Keratinocyte (primary cell): ENCODE measurements at regions not wholly inside any gene's neighbourhood (a gene's known extent, or its start where the extent isn't known, plus 50 kb on each side); places are given as distances from the start of the nearest gene placed in this dataset.

ENCODE experiments used
- DNase-seq: peaks from one replicate; pipeline ENCODE4 v3.0.0-alpha.2; 2011; ENCODE audit warnings: low read depth, missing footprints, low spot score
- FAIRE-seq: peaks from 2 replicates; lab custom pipeline; 2011; peaks lifted over from hg19 to GRCh38; lab: Jason Lieb, UNC
- H2AFZ ChIP-seq: 2 replicates; pipeline ENCODE4 v1.6.0; 2012; ENCODE audit warnings: low read length, control low read depth, inconsistent platforms; ENCODE audit not compliant: control insufficient read depth
- H3K27ac ChIP-seq: 2 replicates; pipeline ENCODE4 v1.5.1; 2011; ENCODE audit warnings: low read length; ENCODE audit not compliant: control insufficient read depth, insufficient read depth
- H3K27me3 ChIP-seq: 3 replicates; pipeline ENCODE4 v1.6.0; 2011; ENCODE audit warnings: low read length; ENCODE audit not compliant: control insufficient read depth, insufficient read depth; ENCODE audit errors: extremely low read depth
- H3K36me3 ChIP-seq, 2 experiments: 2 replicates in 1 of 2; 3 replicates in 1 of 2; pipeline ENCODE4 v1.5.1; 2011; ENCODE audit warnings: low read length in 2 of 2, mild to moderate bottlenecking in 1 of 2; ENCODE audit not compliant: control insufficient read depth in 2 of 2, insufficient read depth in 2 of 2; ENCODE audit errors: extremely low read depth in 1 of 2
- H3K4me1 ChIP-seq: 3 replicates; pipeline ENCODE4 v1.5.1; 2011; ENCODE audit warnings: low read length; ENCODE audit not compliant: control insufficient read depth, insufficient read depth; ENCODE audit errors: extremely low read depth
- H3K4me2 ChIP-seq: 3 replicates; pipeline ENCODE4 v1.6.0; 2011; ENCODE audit warnings: low read depth, low read length; ENCODE audit not compliant: control insufficient read depth, insufficient read depth; ENCODE audit errors: extremely low read depth
- H3K4me3 ChIP-seq, 3 experiments: fragments of 200-600 bp in 1 of 3; sonication (generic) in 1 of 3; 2 replicates in 2 of 3; 3 replicates in 1 of 3; pipeline ENCODE4 v1.5.1; 2011 to 2016; ENCODE audit warnings: low read length in 3 of 3, mild to moderate bottlenecking in 3 of 3, control low read depth in 2 of 3, inconsistent platforms in 1 of 3, low read depth in 1 of 3, mixed read lengths in 1 of 3, mixed run types in 1 of 3, moderate library complexity in 1 of 3; ENCODE audit not compliant: control insufficient read depth in 2 of 3, insufficient read depth in 2 of 3; ENCODE audit errors: extremely low read depth in 1 of 3
- H3K79me2 ChIP-seq: 2 replicates; pipeline ENCODE4 v1.6.0; 2012; ENCODE audit warnings: low read length; ENCODE audit not compliant: control insufficient read depth, insufficient read depth
- H3K9ac ChIP-seq: 3 replicates; pipeline ENCODE4 v1.6.0; 2011; ENCODE audit warnings: low read length; ENCODE audit not compliant: control insufficient read depth, insufficient read depth; ENCODE audit errors: extremely low read depth
- H3K9me1 ChIP-seq: 3 replicates; pipeline ENCODE4 v1.6.0; 2011; ENCODE audit warnings: low read length; ENCODE audit not compliant: control insufficient read depth, insufficient read depth; ENCODE audit errors: extremely low read depth
- H3K9me3 ChIP-seq: 2 replicates; pipeline ENCODE4 v1.5.1; 2012; ENCODE audit warnings: low read depth, low read length; ENCODE audit not compliant: control insufficient read depth
- H4K20me1 ChIP-seq: 3 replicates; pipeline ENCODE4 v1.6.0; 2011; ENCODE audit warnings: low read length; ENCODE audit not compliant: control insufficient read depth, insufficient read depth; ENCODE audit errors: extremely low read depth
- EZH2 ChIP-seq: IDR thresholded peaks from one replicate; pipeline ENCODE4 v1.6.1; 2012; ENCODE audit warnings: inconsistent platforms, mild to moderate bottlenecking, low read length, moderate library complexity
- dilution Hi-C: fragments of 300-500 bp; cut with MboI; formaldehyde crosslinking; loops from one replicate; pipeline ENCODE4 v1.7.0; 2020; ENCODE audit warnings: low sequenced_read_pairs; ENCODE audit not compliant: extremely low pct_ligation_motif_present
- TF ChIP-seq, protein P1 (sequence below), 3 experiments: IDR thresholded peaks in 1 of 3; conservative IDR thresholded peaks in 1 of 3; optimal IDR thresholded peaks in 1 of 3; 2 replicates in 2 of 3; 3 replicates in 1 of 3; pipeline versions ENCODE3 to v1.5.1; 2011; ENCODE audit warnings: low read length in 3 of 3, mild to moderate bottlenecking in 3 of 3, moderate library complexity in 2 of 3, control low read depth in 1 of 3, inconsistent platforms in 1 of 3; ENCODE audit not compliant: insufficient read depth in 2 of 3; ENCODE audit errors: extremely low read depth in 1 of 3

DNA sequence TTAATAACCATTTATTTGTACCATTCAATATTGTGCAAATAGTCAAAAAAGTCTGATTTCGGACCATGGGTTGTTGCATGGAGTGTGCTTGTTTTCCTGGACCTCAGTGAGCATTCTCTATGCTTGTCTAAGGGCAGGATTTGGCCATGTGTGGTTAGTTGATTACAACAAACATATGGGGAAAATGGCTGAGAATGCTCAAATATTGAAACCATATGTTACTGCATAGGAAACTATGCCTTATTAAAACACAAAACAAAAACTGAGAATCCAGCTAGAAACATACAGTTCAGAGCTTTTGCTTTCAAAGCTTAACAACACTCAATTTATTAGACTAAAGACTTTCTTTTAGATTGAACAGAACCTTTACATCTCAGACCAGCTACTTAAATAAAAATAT lies 928.3 kb downstream of the NR2F1-AS1 start:
- Histone ChIP-seq H3K9me3 (no peaks in the 10 kb centered on the region), H3K27me3 (no peaks in the 10 kb centered on the region), H3K9me1 (no peaks in the 10 kb centered on the region), H3K4me2 (no peak overlapping the region), H3K4me1 (no peaks in the 10 kb centered on the region), H3K4me3 (no peak overlapping the region), H3K79me2 (no peaks in the 10 kb centered on the region), H4K20me1 (no peaks in the 10 kb centered on the region), H3K9ac (no peak overlapping the region), H2AFZ (no peak overlapping the region), H3K36me3 (no peaks in the 10 kb centered on the region), H3K27ac (no peak overlapping the region)
- TF ChIP-seq, protein P1, sequence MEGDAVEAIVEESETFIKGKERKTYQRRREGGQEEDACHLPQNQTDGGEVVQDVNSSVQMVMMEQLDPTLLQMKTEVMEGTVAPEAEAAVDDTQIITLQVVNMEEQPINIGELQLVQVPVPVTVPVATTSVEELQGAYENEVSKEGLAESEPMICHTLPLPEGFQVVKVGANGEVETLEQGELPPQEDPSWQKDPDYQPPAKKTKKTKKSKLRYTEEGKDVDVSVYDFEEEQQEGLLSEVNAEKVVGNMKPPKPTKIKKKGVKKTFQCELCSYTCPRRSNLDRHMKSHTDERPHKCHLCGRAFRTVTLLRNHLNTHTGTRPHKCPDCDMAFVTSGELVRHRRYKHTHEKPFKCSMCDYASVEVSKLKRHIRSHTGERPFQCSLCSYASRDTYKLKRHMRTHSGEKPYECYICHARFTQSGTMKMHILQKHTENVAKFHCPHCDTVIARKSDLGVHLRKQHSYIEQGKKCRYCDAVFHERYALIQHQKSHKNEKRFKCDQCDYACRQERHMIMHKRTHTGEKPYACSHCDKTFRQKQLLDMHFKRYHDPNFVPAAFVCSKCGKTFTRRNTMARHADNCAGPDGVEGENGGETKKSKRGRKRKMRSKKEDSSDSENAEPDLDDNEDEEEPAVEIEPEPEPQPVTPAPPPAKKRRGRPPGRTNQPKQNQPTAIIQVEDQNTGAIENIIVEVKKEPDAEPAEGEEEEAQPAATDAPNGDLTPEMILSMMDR (optimal IDR thresholded peaks at IDR 0.05 in 1 of 3, IDR thresholded peaks at IDR 0.05 in 1 of 3, conservative IDR thresholded peaks at IDR 0.05 in 1 of 3; ENCODE audit: extremely low read depth in 1 of 3, insufficient read depth in 2 of 3, low read length in 3 of 3): no peak
- no peak for TF ChIP-seq EZH2
- DNase-seq (no peak), FAIRE-seq (no peak)
- dilution Hi-C loops: no loop called here

DNA sequence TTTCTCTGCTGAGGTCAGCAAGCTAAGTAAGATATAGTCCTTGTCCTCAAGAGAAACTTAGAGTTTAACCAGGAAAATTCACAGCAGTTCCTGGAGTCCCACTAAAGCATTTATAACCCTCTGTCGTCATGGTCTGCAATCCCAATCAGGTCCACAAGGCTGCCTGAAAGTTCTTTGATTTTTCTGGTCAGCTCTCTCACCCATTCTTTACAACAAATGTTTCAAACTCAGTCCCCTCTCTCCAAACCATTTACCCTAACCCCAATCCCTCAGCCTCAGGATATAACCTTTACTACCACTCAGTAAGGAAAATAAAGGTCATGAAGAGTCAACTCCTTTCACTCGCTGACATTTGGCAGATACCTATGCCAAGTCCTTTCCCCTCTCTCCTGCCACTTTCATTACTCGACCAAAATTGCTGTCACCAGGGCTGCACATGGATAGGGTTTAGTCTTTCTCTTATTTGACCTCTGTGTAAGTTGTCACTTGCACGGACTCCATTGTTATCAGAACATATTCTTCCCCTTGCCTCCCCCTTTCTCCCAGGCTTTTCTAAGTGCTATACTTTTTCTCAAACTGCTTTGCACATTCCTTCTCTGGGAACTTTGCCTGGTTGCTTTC lies 936.6 kb downstream of the NR2F1-AS1 start:
- DNase-seq (no peak), FAIRE-seq (no peak)
- Histone ChIP-seq H3K79me2 (no peaks in the 10 kb centered on the region), H3K27me3 (no peaks in the 10 kb centered on the region), H3K9me1 (no peaks in the 10 kb centered on the region), H3K36me3 (no peaks in the 10 kb centered on the region), H3K4me1 (no peaks in the 10 kb centered on the region), H3K27ac (no peak overlapping the region), H3K9ac (no peak overlapping the region), H3K9me3 (no peaks in the 10 kb centered on the region), H2AFZ (no peak overlapping the region), H3K4me3 (no peak overlapping the region), H3K4me2 (no peak overlapping the region), H4K20me1 (no peaks in the 10 kb centered on the region)
- dilution Hi-C loops: no loop called here
- no peak for TF ChIP-seq EZH2
- TF ChIP-seq, protein P1 (optimal IDR thresholded peaks at IDR 0.05 in 1 of 3, IDR thresholded peaks at IDR 0.05 in 1 of 3, conservative IDR thresholded peaks at IDR 0.05 in 1 of 3; ENCODE audit: extremely low read depth in 1 of 3, insufficient read depth in 2 of 3, low read length in 3 of 3): no peak
